H1 (cell line): ENCODE measurements at regions not wholly inside any gene's neighbourhood (a gene's known extent, or its start where the extent isn't known, plus 50 kb on each side); places are given as distances from the start of the nearest gene placed in this dataset.

Experiments
- CTCF ChIA-PET: fragments of 300-600 bp; sonication (Branson Sonifier 250); formaldehyde crosslinking; loops from one replicate; lab custom pipeline; 2021; ENCODE audit not compliant: partially characterized antibody; lab: Charles Lee
- POLR2A ChIA-PET: fragments of 300-600 bp; sonication (Branson Sonifier 250); formaldehyde crosslinking; loops from one replicate; lab custom pipeline; 2021; ENCODE audit warnings: inconsistent platforms; ENCODE audit not compliant: partially characterized antibody; lab: Charles Lee
- DNase-seq, 2 experiments: peaks; one replicate each; pipeline versions ENCODE4 v3.0.0 to v3.0.0-alpha.2; 2010 to 2022; ENCODE audit warnings: low spot score in 2 of 2, low read depth in 1 of 2, mixed read lengths in 1 of 2
- FAIRE-seq: peaks from 2 replicates; lab custom pipeline; 2011; peaks lifted over from hg19 to GRCh38; lab: Jason Lieb, UNC
- H2AFZ ChIP-seq: 2 replicates; pipeline ENCODE4 v1.8.1; 2012; ENCODE audit warnings: low read length, inconsistent platforms
- H2AK5ac ChIP-seq: 2 replicates; pipeline ENCODE4 v1.6.1; 2013; ENCODE audit warnings: low read depth, low read length
- H2BK120ac ChIP-seq: replicated peaks from 2 replicates; pipeline ENCODE3; 2013; ENCODE audit warnings: low read depth, low read length, inconsistent platforms
- H2BK12ac ChIP-seq: 2 replicates; pipeline ENCODE4 v1.6.1; 2013; ENCODE audit warnings: low read depth, low read length
- H2BK15ac ChIP-seq: 2 replicates; pipeline ENCODE4 v1.6.1; 2013; ENCODE audit warnings: low read length
- H2BK20ac ChIP-seq: 2 replicates; pipeline ENCODE4 v1.6.1; 2013; ENCODE audit warnings: low read length
- H2BK5ac ChIP-seq: 2 replicates; pipeline ENCODE4 v1.6.1; 2013; ENCODE audit warnings: low read depth, low read length
- H3K14ac ChIP-seq: 2 replicates; pipeline ENCODE4 v1.6.1; 2013; ENCODE audit warnings: inconsistent platforms; ENCODE audit not compliant: insufficient read length
- H3K18ac ChIP-seq: 2 replicates; pipeline ENCODE4 v1.6.1; 2013; ENCODE audit warnings: low read length; ENCODE audit errors: extremely low read depth
- H3K23ac ChIP-seq: 2 replicates; pipeline ENCODE4 v1.6.1; 2013; ENCODE audit warnings: inconsistent platforms; ENCODE audit not compliant: insufficient read length
- H3K23me2 ChIP-seq: 2 replicates; pipeline ENCODE4 v1.6.1; 2013; ENCODE audit warnings: low read depth, low read length
- H3K27ac ChIP-seq: 2 replicates; pipeline ENCODE4 v1.6.1; 2011; ENCODE audit warnings: low read depth, low read length, inconsistent platforms
- H3K27me3 ChIP-seq, 4 experiments: replicated peaks in 1 of 4; 1 replicate in 1 of 4; 2 replicates in 3 of 4; pipeline versions ENCODE4 v1.6.1 to v1.8.1; 2011 to 2013; ENCODE audit warnings: low read length in 3 of 4, mild to moderate bottlenecking in 3 of 4, inconsistent platforms in 2 of 4, mixed read lengths in 2 of 4, moderate library complexity in 1 of 4; ENCODE audit not compliant: control insufficient read depth in 3 of 4, insufficient read depth in 3 of 4; ENCODE audit errors: extremely low read depth in 1 of 4
- H3K36me3 ChIP-seq, 4 experiments: 2 replicates each; pipeline versions ENCODE4 v1.6.1 to v1.8.1; 2011 to 2013; ENCODE audit warnings: mild to moderate bottlenecking in 4 of 4, low read length in 3 of 4, moderate library complexity in 2 of 4, control low read depth in 1 of 4, inconsistent platforms in 1 of 4; ENCODE audit not compliant: insufficient read depth in 4 of 4, control insufficient read depth in 2 of 4
- H3K4ac ChIP-seq: replicated peaks from 2 replicates; pipeline ENCODE3; 2013; ENCODE audit warnings: low read length, low read depth, mixed read lengths, inconsistent platforms; ENCODE audit not compliant: insufficient read length
- H3K4me1 ChIP-seq, 4 experiments: replicated peaks in 1 of 4; 1 replicate in 1 of 4; 2 replicates in 3 of 4; pipeline versions ENCODE4 v1.6.1 to v1.8.1; 2011 to 2013; ENCODE audit warnings: low read length in 3 of 4, inconsistent platforms in 2 of 4, mixed read lengths in 1 of 4; ENCODE audit not compliant: insufficient read depth in 4 of 4, control insufficient read depth in 3 of 4
- H3K4me2 ChIP-seq, 2 experiments: 2 replicates each; pipeline versions ENCODE4 v1.6.1 to v1.8.1; 2011 to 2013; ENCODE audit warnings: low read depth in 2 of 2, low read length in 2 of 2, control low read depth in 1 of 2, inconsistent platforms in 1 of 2, mild to moderate bottlenecking in 1 of 2; ENCODE audit not compliant: insufficient read depth in 1 of 2
- H3K4me3 ChIP-seq, 4 experiments: fragments of 200-600, 300-600 bp in 1 of 4; sonication (generic), shearing (Covaris generic), sonication (Bioruptor Twin) in 1 of 4; 2 replicates each; pipeline versions ENCODE4 v1.5.1 to v1.8.1; 2011 to 2016; ENCODE audit warnings: low read length in 4 of 4, low read depth in 3 of 4, control low read depth in 2 of 4, inconsistent platforms in 2 of 4, mild to moderate bottlenecking in 2 of 4, mixed read lengths in 1 of 4, moderate library complexity in 1 of 4; ENCODE audit not compliant: insufficient read depth in 2 of 4; ENCODE audit errors: extremely low read depth in 1 of 4
- H3K56ac ChIP-seq: replicated peaks from 2 replicates; pipeline ENCODE3; 2013; ENCODE audit warnings: low read depth, mild to moderate bottlenecking, mixed read lengths, low read length, inconsistent platforms; ENCODE audit not compliant: insufficient read length
- H3K79me1 ChIP-seq: 2 replicates; pipeline ENCODE4 v1.6.1; 2013; ENCODE audit warnings: low read depth, low read length, control low read depth
- H3K79me2 ChIP-seq, 2 experiments: 2 replicates each; pipeline versions ENCODE4 v1.6.1 to v1.8.1; 2012 to 2013; ENCODE audit warnings: low read length in 2 of 2, mild to moderate bottlenecking in 2 of 2, inconsistent platforms in 1 of 2; ENCODE audit not compliant: insufficient read depth in 2 of 2, control insufficient read depth in 1 of 2
- H3K9ac ChIP-seq, 4 experiments: replicated peaks in 1 of 4; 1 replicate in 1 of 4; 2 replicates in 3 of 4; pipeline versions ENCODE4 v1.6.1 to v1.8.1; 2011 to 2013; ENCODE audit warnings: low read depth in 3 of 4, low read length in 3 of 4, control low read depth in 2 of 4, mild to moderate bottlenecking in 2 of 4, moderate library complexity in 2 of 4, inconsistent platforms in 1 of 4; ENCODE audit errors: extremely low read depth in 1 of 4
- H3K9me3 ChIP-seq, 2 experiments: 2 replicates each; pipeline versions ENCODE4 v1.6.1 to v1.8.1; 2012 to 2013; ENCODE audit warnings: mild to moderate bottlenecking in 2 of 2, moderate library complexity in 2 of 2, control low read depth in 1 of 2, inconsistent platforms in 1 of 2, low read depth in 1 of 2, low read length in 1 of 2, mixed read lengths in 1 of 2; ENCODE audit not compliant: insufficient read depth in 2 of 2
- H4K20me1 ChIP-seq, 2 experiments: replicated peaks in 1 of 2; 2 replicates each; pipeline versions ENCODE3 to v1.8.1; 2011 to 2013; ENCODE audit warnings: inconsistent platforms in 2 of 2, low read length in 2 of 2, mild to moderate bottlenecking in 1 of 2; ENCODE audit not compliant: insufficient read depth in 2 of 2, control insufficient read depth in 1 of 2
- H4K5ac ChIP-seq: 2 replicates; pipeline ENCODE4 v1.6.1; 2013; ENCODE audit warnings: low read length, low read depth, mixed read lengths, inconsistent platforms; ENCODE audit not compliant: insufficient read length
- H4K8ac ChIP-seq: 2 replicates; pipeline ENCODE4 v1.8.0; 2013; ENCODE audit warnings: mild to moderate bottlenecking, moderate library complexity, low read length, inconsistent platforms; ENCODE audit not compliant: insufficient read depth; ENCODE audit errors: extremely low read depth
- H4K91ac ChIP-seq: replicated peaks from 2 replicates; pipeline ENCODE3; 2013; ENCODE audit warnings: low read length, mixed read lengths, inconsistent platforms; ENCODE audit not compliant: insufficient read length
- CTCF ChIP-seq, 3 experiments: IDR thresholded peaks; 1 replicate in 2 of 3; 2 replicates in 1 of 3; pipeline versions ENCODE4 v1.5.1 to v1.6.1; 2011; ENCODE audit warnings: low read length in 3 of 3, mild to moderate bottlenecking in 3 of 3, inconsistent platforms in 2 of 3, low read depth in 1 of 3, moderate library complexity in 1 of 3; ENCODE audit not compliant: insufficient read depth in 1 of 3; ENCODE audit errors: control extremely low read depth in 1 of 3
- EGR1 ChIP-seq: IDR thresholded peaks from 2 replicates; pipeline ENCODE4 v1.6.1; 2011; ENCODE audit warnings: low read depth, low read length, borderline replicate concordance
- EP300 ChIP-seq, 2 experiments: IDR thresholded peaks; 1 replicate in 1 of 2; 2 replicates in 1 of 2; pipeline ENCODE4 v1.6.1; 2011 to 2012; ENCODE audit warnings: low read depth in 2 of 2, low read length in 2 of 2, mild to moderate bottlenecking in 2 of 2, borderline replicate concordance in 1 of 2, inconsistent platforms in 1 of 2, moderate library complexity in 1 of 2
- FOSL1 ChIP-seq: IDR thresholded peaks from 2 replicates; pipeline ENCODE4 v1.6.1; 2011; ENCODE audit warnings: mild to moderate bottlenecking, low read depth, low read length, moderate library complexity; ENCODE audit not compliant: insufficient read depth
- JUN ChIP-seq: IDR thresholded peaks from 2 replicates; pipeline ENCODE4 v1.6.1; 2011; ENCODE audit warnings: low read depth, mild to moderate bottlenecking, improper control_type of control experiment, low read length
- RAD21 ChIP-seq, 2 experiments: IDR thresholded peaks in 1 of 2; conservative IDR thresholded peaks in 1 of 2; 2 replicates each; pipeline ENCODE4 v1.6.1; 2011; ENCODE audit warnings: low read depth in 2 of 2, low read length in 2 of 2, improper control_type of control experiment in 1 of 2, inconsistent platforms in 1 of 2, mild to moderate bottlenecking in 1 of 2, moderate library complexity in 1 of 2
- TAF7 ChIP-seq: optimal IDR thresholded peaks from 2 replicates; pipeline ENCODE3; 2011; ENCODE audit warnings: low read depth, mild to moderate bottlenecking, inconsistent platforms, low read length, moderate library complexity, borderline replicate concordance
- TF ChIP-seq, protein P1 (sequence below): IDR thresholded peaks from 2 replicates; pipeline ENCODE4 v1.6.1; 2011; ENCODE audit warnings: low read length, improper control_type of control experiment

- no peak overlapping the region for H4K5ac ChIP-seq
- TF ChIP-seq CTCF (IDR thresholded peaks at IDR 0.05; ENCODE audit: control extremely low read depth in 1 of 3, insufficient read depth in 1 of 3, low read depth in 1 of 3, low read length in 3 of 3) (peak in 1 of 3 experiments; percentile 38; a peak in 2 of 4 replicates), EGR1 (no peak), JUN (no peak), FOSL1 (no peak), EP300 (IDR thresholded peaks at IDR 0.05; ENCODE audit: borderline replicate concordance in 1 of 2, low read depth in 2 of 2, low read length in 2 of 2) (no peak), RAD21 (IDR thresholded peaks at IDR 0.05 in 1 of 2, conservative IDR thresholded peaks at IDR 0.05 in 1 of 2; ENCODE audit: low read depth in 2 of 2, low read length in 2 of 2) (peak in 1 of 2 experiments; percentile 56; a peak in 3 of 4 replicates), TAF7 (no peak)
- TF ChIP-seq, protein P1, sequence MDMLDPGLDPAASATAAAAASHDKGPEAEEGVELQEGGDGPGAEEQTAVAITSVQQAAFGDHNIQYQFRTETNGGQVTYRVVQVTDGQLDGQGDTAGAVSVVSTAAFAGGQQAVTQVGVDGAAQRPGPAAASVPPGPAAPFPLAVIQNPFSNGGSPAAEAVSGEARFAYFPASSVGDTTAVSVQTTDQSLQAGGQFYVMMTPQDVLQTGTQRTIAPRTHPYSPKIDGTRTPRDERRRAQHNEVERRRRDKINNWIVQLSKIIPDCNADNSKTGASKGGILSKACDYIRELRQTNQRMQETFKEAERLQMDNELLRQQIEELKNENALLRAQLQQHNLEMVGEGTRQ, result no peak
- TF ChIP-seq, all 59 proteins: peak for 2
- Histone ChIP-seq H3K36me3 (0 out of 8 replicates have a peak, but pooled peaks cover 0 to under 1% (median 0%) of the 10 kb centered on the region in 4 experiments), H3K9me3 (peaks cover 8 to 9% of the 10 kb centered on the region in 2 experiments), H3K4ac (no peak overlapping the region), H2AK5ac (no peak overlapping the region), H2BK5ac (no peak overlapping the region), H3K9ac (no peak overlapping the region), H3K4me2 (no peak overlapping the region), H2BK15ac (no peak overlapping the region), H4K20me1 (no peaks in the 10 kb centered on the region), H2BK120ac (no peak overlapping the region), H3K79me1 (no peaks in the 10 kb centered on the region), H3K23ac (no peak overlapping the region), H3K56ac (no peak overlapping the region), H3K27me3 (no peaks in the 10 kb centered on the region), H4K91ac (no peak overlapping the region), H3K79me2 (no peaks in the 10 kb centered on the region), H3K14ac (no peak overlapping the region), H2BK20ac (no peak overlapping the region), H3K18ac (no peak overlapping the region), H3K4me3 (no peak overlapping the region), H3K27ac (no peak overlapping the region), H3K23me2 (no peaks in the 10 kb centered on the region), H3K4me1 (no peaks in the 10 kb centered on the region), H2AFZ (no peak overlapping the region), H4K8ac (no peak overlapping the region), H2BK12ac (no peak overlapping the region)
- DNase-seq, result no peak
- ChIA-PET POLR2A (no interaction called here), CTCF (interaction anchor here (0.5 to 6.4 kb wide), 60 partner anchors 11 to 592 kb away, joined by 3 to 48 read pairs (median 4); partner anchors contain the start of gene SPRY1)
- FAIRE-seq, result no peak
These were observed 264.6 kb downstream of the SPRY1 start for GRCh38 chr4:123661080-123661737.
